ENCODE measurements at regions not wholly inside any gene's neighbourhood (a gene's known extent, or its start where the extent isn't known, plus 50 kb on each side); places are given as distances from the start of the nearest gene placed in this dataset.

GRCh38 chr2:139228276-139228675 lies 448.1 kb upstream of the NXPH2 start (continued):
- TF ChIP-seq, protein P1, sequence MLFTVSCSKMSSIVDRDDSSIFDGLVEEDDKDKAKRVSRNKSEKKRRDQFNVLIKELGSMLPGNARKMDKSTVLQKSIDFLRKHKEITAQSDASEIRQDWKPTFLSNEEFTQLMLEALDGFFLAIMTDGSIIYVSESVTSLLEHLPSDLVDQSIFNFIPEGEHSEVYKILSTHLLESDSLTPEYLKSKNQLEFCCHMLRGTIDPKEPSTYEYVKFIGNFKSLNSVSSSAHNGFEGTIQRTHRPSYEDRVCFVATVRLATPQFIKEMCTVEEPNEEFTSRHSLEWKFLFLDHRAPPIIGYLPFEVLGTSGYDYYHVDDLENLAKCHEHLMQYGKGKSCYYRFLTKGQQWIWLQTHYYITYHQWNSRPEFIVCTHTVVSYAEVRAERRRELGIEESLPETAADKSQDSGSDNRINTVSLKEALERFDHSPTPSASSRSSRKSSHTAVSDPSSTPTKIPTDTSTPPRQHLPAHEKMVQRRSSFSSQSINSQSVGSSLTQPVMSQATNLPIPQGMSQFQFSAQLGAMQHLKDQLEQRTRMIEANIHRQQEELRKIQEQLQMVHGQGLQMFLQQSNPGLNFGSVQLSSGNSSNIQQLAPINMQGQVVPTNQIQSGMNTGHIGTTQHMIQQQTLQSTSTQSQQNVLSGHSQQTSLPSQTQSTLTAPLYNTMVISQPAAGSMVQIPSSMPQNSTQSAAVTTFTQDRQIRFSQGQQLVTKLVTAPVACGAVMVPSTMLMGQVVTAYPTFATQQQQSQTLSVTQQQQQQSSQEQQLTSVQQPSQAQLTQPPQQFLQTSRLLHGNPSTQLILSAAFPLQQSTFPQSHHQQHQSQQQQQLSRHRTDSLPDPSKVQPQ (CRISPR knock-in tag; IDR thresholded peaks at IDR 0.05; ENCODE audit: borderline replicate concordance) = no peak
- no peak for TF ChIP-seq ZNF140 (CRISPR knock-in tag; IDR thresholded peaks at IDR 0.05)

DNA sequence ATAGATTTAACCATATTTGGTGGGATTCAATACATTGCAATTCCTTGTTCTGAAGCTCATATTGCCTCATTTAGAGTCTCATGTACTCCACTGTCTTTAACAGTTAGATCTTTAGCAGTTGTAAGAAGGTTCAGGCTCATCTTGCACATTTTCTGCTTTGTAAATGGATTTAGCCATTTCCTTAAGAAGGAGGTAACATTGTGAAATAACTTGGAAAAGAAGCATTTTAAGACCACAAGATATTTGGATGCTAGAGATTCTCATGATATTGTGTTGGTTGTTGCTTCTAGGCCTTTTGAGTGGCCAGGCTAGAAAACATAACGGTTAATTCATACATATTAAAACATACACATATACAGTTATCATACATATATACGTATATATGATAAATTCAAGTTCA lies 445.8 kb upstream of the NXPH2 start:
- CTCF ChIA-PET (ENCODE audit: low intra/inter-chr PET ratio) = no interaction called here
- no peaks in the 10 kb centered on the region for H3K27me3 ChIP-seq (ENCODE audit: control insufficient read depth in 2 of 2, insufficient read depth in 2 of 2, low read length in 2 of 2)

More for the DNA sequence above, 445.8 kb upstream of the NXPH2 start:
- Histone ChIP-seq H3K4me3 (no peak overlapping the region), H3K9me1 (ENCODE audit: control insufficient read depth, insufficient read depth, low read length) (no peaks in the 10 kb centered on the region), H4K20me1 (replicated peaks; ENCODE audit: control insufficient read depth, insufficient read depth, low read length) (no peaks in the 10 kb centered on the region), H3K79me2 (ENCODE audit: control insufficient read depth, insufficient read depth, low read length) (no peaks in the 10 kb centered on the region), H3K27ac (ENCODE audit: extremely low read depth, low read depth, low read length) (no peak overlapping the region), H3K4me1 (replicated peaks in 1 of 2; ENCODE audit: control insufficient read depth in 2 of 2, insufficient read depth in 2 of 2, low read length in 2 of 2) (no peaks in the 10 kb centered on the region), H2AFZ (ENCODE audit: low read depth, low read length) (no peak overlapping the region), H3K36me3 (ENCODE audit: control insufficient read depth, insufficient read depth, low read length) (no peaks in the 10 kb centered on the region), H3K9ac (ENCODE audit: insufficient read depth in 1 of 2, low read depth in 2 of 2, low read length in 2 of 2) (no peak overlapping the region), H3K4me2 (ENCODE audit: insufficient read depth, low read length) (no peak overlapping the region), H3K9me3 (replicated peaks; ENCODE audit: control insufficient read depth, insufficient read depth, low read depth, low read length) (no peaks in the 10 kb centered on the region)
- in situ Hi-C loops (cut with MboI) = no loop called here
- TF ChIP-seq, protein P2, sequence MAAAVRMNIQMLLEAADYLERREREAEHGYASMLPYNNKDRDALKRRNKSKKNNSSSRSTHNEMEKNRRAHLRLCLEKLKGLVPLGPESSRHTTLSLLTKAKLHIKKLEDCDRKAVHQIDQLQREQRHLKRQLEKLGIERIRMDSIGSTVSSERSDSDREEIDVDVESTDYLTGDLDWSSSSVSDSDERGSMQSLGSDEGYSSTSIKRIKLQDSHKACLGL (CRISPR knock-in tag; IDR thresholded peaks at IDR 0.05; ENCODE audit: borderline replicate concordance, poor library complexity, severe bottlenecking) = no peak
- no peak for TF ChIP-seq ZNF121 (CRISPR knock-in tag; conservative IDR thresholded peaks at IDR 0.05)
- TF ChIP-seq ZNF41 (CRISPR knock-in tag; conservative IDR thresholded peaks at IDR 0.05) = no peak
- TF ChIP-seq BRD4 (IDR thresholded peaks at IDR 0.05) = no peak
- TF ChIP-seq NFIX (CRISPR knock-in tag; IDR thresholded peaks at IDR 0.05; ENCODE audit: low read depth) = no peak
- BruUV-seq (replicated peaks) = no TSS peak
- no peak for ATAC-seq
- WGBS (ENCODE audit: insufficient coverage, low coverage, missing lambda C conversion rate) = 0% methylated on average over 2 of the region's 2 CpGs
- POLR2A ChIA-PET = no interaction called here
- no peak for FAIRE-seq
- intact Hi-C loops (cut with micrococcal nuclease) = no loop called here
- no peak for DNase-seq (ENCODE audit: extremely low read depth in 1 of 4, low spot score in 3 of 4)
